Lower leg skin (tissue), 4 donors: ENCODE measurements at regions not wholly inside any gene's neighbourhood (a gene's known extent, or its start where the extent isn't known, plus 50 kb on each side); places are given as distances from the start of the nearest gene placed in this dataset.

Experiments
- DNase-seq, 2 donors: peaks; one replicate each; pipeline ENCODE4 v3.0.0-alpha.2; 2019; ENCODE audit warnings: low spot score in 2 of 2
- H3K4me3 ChIP-seq: fragments of 200-600 bp; sonication (generic); 2 replicates; pipeline ENCODE4 v1.5.1; 2017; ENCODE audit warnings: mild to moderate bottlenecking, low read depth; ENCODE audit not compliant: poor library complexity, severe bottlenecking
- CTCF ChIP-seq, 3 donors: fragments of 450-650 bp; IDR thresholded peaks; one replicate each; pipeline ENCODE4 v1.5.1; 2016; ENCODE audit warnings: antibody characterized with exemption in 3 of 3, mild to moderate bottlenecking in 3 of 3, moderate library complexity in 2 of 3
- POLR2A ChIP-seq, 2 donors: fragments of 450-650 bp; IDR thresholded peaks; one replicate each; pipeline ENCODE4 v1.6.1; 2016 to 2017; ENCODE audit warnings: antibody characterized with exemption in 2 of 2, mild to moderate bottlenecking in 1 of 2, moderate library complexity in 1 of 2
- WGBS, 2 donors: methylation state at CpG; one replicate each; pipeline ENCODE4 v1.1.5; 2018; 5-methylcytosine and 5-hydroxymethylcytosine counted together
- intact Hi-C: fragments of 100-400 bp; cut with DNase I; formaldehyde crosslinking; loops from one replicate; pipeline ENCODE4 v1.15.0; 2023; ENCODE audit warnings: low total_unique reads

GRCh38 chr7:131630427-131630826 is 74.0 kb upstream of the PODXL start:
- TF ChIP-seq POLR2A (IDR thresholded peaks at IDR 0.05) (no peak), CTCF (IDR thresholded peaks at IDR 0.05) (no peak)
- 70 to 76% methylated on average over 4 of the region's 4 CpGs for WGBS, 2 donors
- intact Hi-C loops = no loop called here

GRCh38 chr7:131629217-131629882 is 72.9 kb upstream of the PODXL start:
- DNase-seq = no peak
- 34 to 40% methylated on average over 13 of the region's 13 CpGs for WGBS, 2 donors
- H3K4me3 ChIP-seq = no peak overlapping the region
- TF ChIP-seq CTCF (IDR thresholded peaks at IDR 0.05) = no peak
- no peak for TF ChIP-seq POLR2A (IDR thresholded peaks at IDR 0.05)
- intact Hi-C loops = no loop called here

More at GRCh38 chr7:131630427-131630826, 74.0 kb upstream of the PODXL start:
- no peak for DNase-seq
- H3K4me3 ChIP-seq = no peak overlapping the region

GRCh38 chr7:131628634-131629033 is 72.2 kb upstream of the PODXL start:
- intact Hi-C loops = no loop called here
- WGBS, 2 donors = 36 to 53% methylated on average over 8 of the region's 8 CpGs
- DNase-seq = no peak
- no peak for TF ChIP-seq CTCF (IDR thresholded peaks at IDR 0.05)
- no peak for TF ChIP-seq POLR2A (IDR thresholded peaks at IDR 0.05)
- H3K4me3 ChIP-seq = no peak overlapping the region

- intact Hi-C loops = no loop called here
- WGBS, 2 donors = 50 to 78% methylated on average over 6 of the region's 6 CpGs
- H3K4me3 ChIP-seq = no peak overlapping the region
- TF ChIP-seq POLR2A (IDR thresholded peaks at IDR 0.05) = no peak
- no peak for TF ChIP-seq CTCF (IDR thresholded peaks at IDR 0.05)
- no peak for DNase-seq
Observed at GRCh38 chr7:131627735-131628190, 71.3 kb upstream of the PODXL start.

- DNase-seq = no peak
- TF ChIP-seq POLR2A (IDR thresholded peaks at IDR 0.05) (no peak), CTCF (IDR thresholded peaks at IDR 0.05) (no peak)
- intact Hi-C loops = no loop called here
- no peak overlapping the region for H3K4me3 ChIP-seq
- 62 to 95% methylated on average over 6 of the region's 6 CpGs for WGBS, 2 donors
Observed at GRCh38 chr7:131626643-131627042, 70.2 kb upstream of the PODXL start.
